ENCODE measurements at regions not wholly inside any gene's neighbourhood (a gene's known extent, or its start where the extent isn't known, plus 50 kb on each side); places are given as distances from the start of the nearest gene placed in this dataset.
"Not testable (repeated sequence)": the region's sequence is repeated elsewhere in the genome, so short reads cannot be mapped to it uniquely, and the experiment has no call there.

GRCh38 chr12:46058697-46059096 lies 68.3 kb upstream of the SCAF11 start:
- TF ChIP-seq POLR2AphosphoS5 (IDR thresholded peaks at IDR 0.05; ENCODE audit: low read depth, low read length); CTCF (IDR thresholded peaks at IDR 0.05); RAD21 (IDR thresholded peaks at IDR 0.05; ENCODE audit: low read length); RFX5 (IDR thresholded peaks at IDR 0.05; ENCODE audit: low read length); JUND (IDR thresholded peaks at IDR 0.05); MXI1 (IDR thresholded peaks at IDR 0.05; ENCODE audit: low read depth, low read length): not testable (repeated sequence)
- TF ChIP-seq, protein P1, sequence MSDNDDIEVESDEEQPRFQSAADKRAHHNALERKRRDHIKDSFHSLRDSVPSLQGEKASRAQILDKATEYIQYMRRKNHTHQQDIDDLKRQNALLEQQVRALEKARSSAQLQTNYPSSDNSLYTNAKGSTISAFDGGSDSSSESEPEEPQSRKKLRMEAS (IDR thresholded peaks at IDR 0.05; ENCODE audit: low read depth), result not testable (repeated sequence)
- TF ChIP-seq, protein P2, sequence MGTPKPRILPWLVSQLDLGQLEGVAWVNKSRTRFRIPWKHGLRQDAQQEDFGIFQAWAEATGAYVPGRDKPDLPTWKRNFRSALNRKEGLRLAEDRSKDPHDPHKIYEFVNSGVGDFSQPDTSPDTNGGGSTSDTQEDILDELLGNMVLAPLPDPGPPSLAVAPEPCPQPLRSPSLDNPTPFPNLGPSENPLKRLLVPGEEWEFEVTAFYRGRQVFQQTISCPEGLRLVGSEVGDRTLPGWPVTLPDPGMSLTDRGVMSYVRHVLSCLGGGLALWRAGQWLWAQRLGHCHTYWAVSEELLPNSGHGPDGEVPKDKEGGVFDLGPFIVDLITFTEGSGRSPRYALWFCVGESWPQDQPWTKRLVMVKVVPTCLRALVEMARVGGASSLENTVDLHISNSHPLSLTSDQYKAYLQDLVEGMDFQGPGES (IDR thresholded peaks at IDR 0.05; ENCODE audit: low read depth, low read length), result not testable (repeated sequence)

Measured in SK-N-SH (cell line).